GM12864 (cell line): ENCODE measurements at regions not wholly inside any gene's neighbourhood (a gene's known extent, or its start where the extent isn't known, plus 50 kb on each side); places are given as distances from the start of the nearest gene placed in this dataset.

Source experiments
- DNase-seq: peaks from one replicate; pipeline ENCODE4 v3.0.0-alpha.2; 2011; ENCODE audit warnings: low read depth
- H3K4me3 ChIP-seq: 2 replicates; pipeline ENCODE4 v1.5.1; 2011; ENCODE audit warnings: mild to moderate bottlenecking, low read depth, low read length, control low read depth
- TF ChIP-seq, protein P1 (sequence below): IDR thresholded peaks from 2 replicates; pipeline ENCODE4 v1.5.1; 2011; ENCODE audit warnings: low read depth, mild to moderate bottlenecking, moderate library complexity, low read length, control low read depth, inconsistent platforms; ENCODE audit errors: missing control alignments

- no peak for DNase-seq
- H3K4me3 ChIP-seq, result no peak overlapping the region
- TF ChIP-seq, protein P1, sequence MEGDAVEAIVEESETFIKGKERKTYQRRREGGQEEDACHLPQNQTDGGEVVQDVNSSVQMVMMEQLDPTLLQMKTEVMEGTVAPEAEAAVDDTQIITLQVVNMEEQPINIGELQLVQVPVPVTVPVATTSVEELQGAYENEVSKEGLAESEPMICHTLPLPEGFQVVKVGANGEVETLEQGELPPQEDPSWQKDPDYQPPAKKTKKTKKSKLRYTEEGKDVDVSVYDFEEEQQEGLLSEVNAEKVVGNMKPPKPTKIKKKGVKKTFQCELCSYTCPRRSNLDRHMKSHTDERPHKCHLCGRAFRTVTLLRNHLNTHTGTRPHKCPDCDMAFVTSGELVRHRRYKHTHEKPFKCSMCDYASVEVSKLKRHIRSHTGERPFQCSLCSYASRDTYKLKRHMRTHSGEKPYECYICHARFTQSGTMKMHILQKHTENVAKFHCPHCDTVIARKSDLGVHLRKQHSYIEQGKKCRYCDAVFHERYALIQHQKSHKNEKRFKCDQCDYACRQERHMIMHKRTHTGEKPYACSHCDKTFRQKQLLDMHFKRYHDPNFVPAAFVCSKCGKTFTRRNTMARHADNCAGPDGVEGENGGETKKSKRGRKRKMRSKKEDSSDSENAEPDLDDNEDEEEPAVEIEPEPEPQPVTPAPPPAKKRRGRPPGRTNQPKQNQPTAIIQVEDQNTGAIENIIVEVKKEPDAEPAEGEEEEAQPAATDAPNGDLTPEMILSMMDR, result no peak
Measured at GRCh38 chr12:46470036-46470627, 97.6 kb upstream of the SLC38A2 start.

GRCh38 chr12:46468813-46469212 lies 96.2 kb upstream of the SLC38A2 start:
- H3K4me3 ChIP-seq, result no peak overlapping the region
- TF ChIP-seq, protein P1, result no peak
- no peak for DNase-seq

GRCh38 chr12:46468160-46468559 lies 95.6 kb upstream of the SLC38A2 start:
- H3K4me3 ChIP-seq, result no peak overlapping the region

GRCh38 chr12:46465307-46465706 lies 92.7 kb upstream of the SLC38A2 start:
- no peak for DNase-seq

More at GRCh38 chr12:46468160-46468559, 95.6 kb upstream of the SLC38A2 start:
- DNase-seq, result no peak
- TF ChIP-seq, protein P1, result no peak

DNA sequence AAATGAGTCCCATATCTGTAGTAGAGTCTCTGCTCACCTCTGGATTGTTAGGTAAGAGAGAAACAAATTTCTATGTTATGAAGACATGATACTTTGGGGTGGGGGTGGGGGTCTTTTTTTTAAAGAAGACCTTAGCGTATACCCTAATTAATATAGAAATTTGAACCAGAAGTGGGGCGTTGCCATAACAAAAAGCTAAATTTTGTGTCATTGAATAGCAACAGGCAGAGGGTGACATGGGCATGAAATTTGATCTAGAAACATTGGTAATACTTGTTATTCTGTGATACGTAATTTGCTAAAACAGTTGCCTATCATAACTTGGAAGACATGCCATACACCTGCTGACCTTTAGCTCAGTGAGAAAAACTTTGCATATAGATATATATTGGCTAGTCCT lies 92.3 kb upstream of the SLC38A2 start:
- TF ChIP-seq, protein P1, result no peak

More at GRCh38 chr12:46465307-46465706, 92.7 kb upstream of the SLC38A2 start:
- TF ChIP-seq, protein P1, result no peak
- no peak overlapping the region for H3K4me3 ChIP-seq

DNA sequence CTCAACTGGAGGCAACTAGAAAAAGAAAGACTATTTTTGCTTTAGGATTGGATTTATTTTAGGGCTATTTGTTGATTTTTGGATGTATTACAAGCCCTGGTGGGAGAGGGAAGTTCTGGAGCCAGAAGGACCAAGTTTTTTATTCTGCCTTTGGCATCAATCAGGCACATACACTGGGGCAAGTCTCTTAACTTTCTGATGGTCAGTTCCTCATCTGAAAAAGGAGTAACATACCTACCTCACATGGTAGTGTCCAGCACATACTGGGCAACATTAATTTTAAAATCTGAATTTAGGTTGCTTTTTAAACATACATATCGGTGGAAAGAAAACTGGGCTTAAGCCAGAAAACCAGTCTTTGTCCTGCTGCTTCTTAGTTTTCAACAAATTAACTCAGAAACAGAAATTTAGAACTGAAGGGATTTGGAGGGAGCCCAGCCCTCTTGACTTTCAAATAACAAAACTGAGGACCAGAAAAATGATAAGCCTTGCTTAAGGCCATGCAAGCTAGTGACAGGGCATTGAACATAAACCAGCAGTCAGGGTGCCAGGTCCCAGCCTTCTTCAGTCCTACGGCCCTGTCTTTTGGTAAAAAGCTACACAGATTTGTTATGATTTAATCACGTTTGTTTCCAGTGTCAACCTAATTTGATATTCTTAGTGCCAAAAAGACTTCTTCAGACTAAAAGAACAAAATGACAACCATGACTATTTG lies 90.2 kb upstream of the SLC38A2 start:
- no peak for DNase-seq
- TF ChIP-seq, protein P1, result no peak
- H3K4me3 ChIP-seq, result no peak overlapping the region

More for the DNA sequence above, 92.3 kb upstream of the SLC38A2 start:
- DNase-seq, result no peak
- H3K4me3 ChIP-seq, result no peak overlapping the region
